ENCODE measurements at regions not wholly inside any gene's neighbourhood (a gene's known extent, or its start where the extent isn't known, plus 50 kb on each side); places are given as distances from the start of the nearest gene placed in this dataset.

- TF ChIP-seq ZNF629 (CRISPR knock-in tag; conservative IDR thresholded peaks at IDR 0.05) = no peak
- no peak for TF ChIP-seq ZNF496 (CRISPR knock-in tag; IDR thresholded peaks at IDR 0.05; ENCODE audit: insufficient replicate concordance)
- TF ChIP-seq RFX5 (IDR thresholded peaks at IDR 0.05; ENCODE audit: low read depth, low read length) = no peak
- TF ChIP-seq ZNF510 (CRISPR knock-in tag; IDR thresholded peaks at IDR 0.05; ENCODE audit: low read depth) = 0 out of 2 replicates have a peak, but pooled peaks have one; percentile 34
- TF ChIP-seq ZNF598 (CRISPR knock-in tag; IDR thresholded peaks at IDR 0.05; ENCODE audit: borderline replicate concordance) = no peak
- no peak for TF ChIP-seq ZSCAN12 (CRISPR knock-in tag; IDR thresholded peaks at IDR 0.05)
- TF ChIP-seq SALL1 (CRISPR knock-in tag; IDR thresholded peaks at IDR 0.05) = peak; percentile 53; the same call in 1 of the 2 replicates
- no peak for TF ChIP-seq CENPX (CRISPR knock-in tag; IDR thresholded peaks at IDR 0.05)
- TF ChIP-seq, protein P1, sequence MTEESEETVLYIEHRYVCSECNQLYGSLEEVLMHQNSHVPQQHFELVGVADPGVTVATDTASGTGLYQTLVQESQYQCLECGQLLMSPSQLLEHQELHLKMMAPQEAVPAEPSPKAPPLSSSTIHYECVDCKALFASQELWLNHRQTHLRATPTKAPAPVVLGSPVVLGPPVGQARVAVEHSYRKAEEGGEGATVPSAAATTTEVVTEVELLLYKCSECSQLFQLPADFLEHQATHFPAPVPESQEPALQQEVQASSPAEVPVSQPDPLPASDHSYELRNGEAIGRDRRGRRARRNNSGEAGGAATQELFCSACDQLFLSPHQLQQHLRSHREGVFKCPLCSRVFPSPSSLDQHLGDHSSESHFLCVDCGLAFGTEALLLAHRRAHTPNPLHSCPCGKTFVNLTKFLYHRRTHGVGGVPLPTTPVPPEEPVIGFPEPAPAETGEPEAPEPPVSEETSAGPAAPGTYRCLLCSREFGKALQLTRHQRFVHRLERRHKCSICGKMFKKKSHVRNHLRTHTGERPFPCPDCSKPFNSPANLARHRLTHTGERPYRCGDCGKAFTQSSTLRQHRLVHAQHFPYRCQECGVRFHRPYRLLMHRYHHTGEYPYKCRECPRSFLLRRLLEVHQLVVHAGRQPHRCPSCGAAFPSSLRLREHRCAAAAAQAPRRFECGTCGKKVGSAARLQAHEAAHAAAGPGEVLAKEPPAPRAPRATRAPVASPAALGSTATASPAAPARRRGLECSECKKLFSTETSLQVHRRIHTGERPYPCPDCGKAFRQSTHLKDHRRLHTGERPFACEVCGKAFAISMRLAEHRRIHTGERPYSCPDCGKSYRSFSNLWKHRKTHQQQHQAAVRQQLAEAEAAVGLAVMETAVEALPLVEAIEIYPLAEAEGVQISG (CRISPR knock-in tag; IDR thresholded peaks at IDR 0.05) = 0 out of 2 replicates have a peak, but pooled peaks have one; percentile 39
- peak; percentile 16; the same call in 1 of the 2 replicates for TF ChIP-seq KAT8 (CRISPR knock-in tag; IDR thresholded peaks at IDR 0.05)
- TF ChIP-seq NFIC (IDR thresholded peaks at IDR 0.05; ENCODE audit: low read length) = peak; percentile 50; the same call in 1 of the 2 replicates
- no peak for TF ChIP-seq PRMT3 (CRISPR knock-in tag; IDR thresholded peaks at IDR 0.05; ENCODE audit: borderline replicate concordance, low read depth)
- peak; percentile 41; the same call in 1 of the 2 replicates for TF ChIP-seq RXRB (CRISPR knock-in tag; IDR thresholded peaks at IDR 0.05; ENCODE audit: borderline replicate concordance)
- TF ChIP-seq FOSL1 (CRISPR knock-in tag; IDR thresholded peaks at IDR 0.05; ENCODE audit: borderline replicate concordance) = no peak
- no peak for TF ChIP-seq ARHGAP35 (CRISPR knock-in tag; IDR thresholded peaks at IDR 0.05; ENCODE audit: borderline replicate concordance)
- peak; percentile 74 for TF ChIP-seq BCL6 (CRISPR knock-in tag; IDR thresholded peaks at IDR 0.05)
- TF ChIP-seq POGZ (CRISPR knock-in tag; IDR thresholded peaks at IDR 0.05) = peak; percentile 63
- TF ChIP-seq ZNF292 (CRISPR knock-in tag; IDR thresholded peaks at IDR 0.05; ENCODE audit: borderline replicate concordance, low read depth) = 0 out of 2 replicates have a peak, but pooled peaks have one; percentile 13
- peak; percentile 98 for TF ChIP-seq ELF3 (CRISPR knock-in tag; IDR thresholded peaks at IDR 0.05)
- TF ChIP-seq ZNF326 (CRISPR knock-in tag; IDR thresholded peaks at IDR 0.05; ENCODE audit: borderline replicate concordance) = no peak
- TF ChIP-seq ZMYM4 (CRISPR knock-in tag; IDR thresholded peaks at IDR 0.05) = 0 out of 2 replicates have a peak, but pooled peaks have one; percentile 15
- TF ChIP-seq ZNF605 (CRISPR knock-in tag; IDR thresholded peaks at IDR 0.05) = no peak
- TF ChIP-seq ATF7 (IDR thresholded peaks at IDR 0.05) = no peak
- TF ChIP-seq ATF7 (CRISPR knock-in tag; IDR thresholded peaks at IDR 0.05) = peak; percentile 45; the same call in 1 of the 2 replicates
- no peak for TF ChIP-seq ZNF773 (CRISPR knock-in tag; IDR thresholded peaks at IDR 0.05; ENCODE audit: borderline replicate concordance)
- TF ChIP-seq EP300 (IDR thresholded peaks at IDR 0.05; ENCODE audit: low read depth in 2 of 2, low read length in 2 of 2) = peak in 1 of 2 experiments; percentile 69; a peak in 2 of 4 replicates
- TF ChIP-seq EP300 (CRISPR knock-in tag; IDR thresholded peaks at IDR 0.05; ENCODE audit: borderline replicate concordance) = peak; percentile 53; the same call in 1 of the 2 replicates
- TF ChIP-seq MED1 (CRISPR knock-in tag; IDR thresholded peaks at IDR 0.05) = peak; percentile 44
- TF ChIP-seq SRF (IDR thresholded peaks at IDR 0.05; ENCODE audit: low read depth, low read length) = peak; percentile 20; the same call in 1 of the 2 replicates
- TF ChIP-seq NONO (IDR thresholded peaks at IDR 0.05) = no peak
- TF ChIP-seq NONO (CRISPR knock-in tag; conservative IDR thresholded peaks at IDR 0.05) = 0 out of 2 replicates have a peak, but pooled peaks have one; percentile 31
These were observed 181.2 kb downstream of the PIK3R1 start (continued) for GRCh38 chr5:68396722-68397121.

Data from HepG2 (cell line).